Common myeloid progenitor, CD34-positive (primary cell): ENCODE measurements at regions not wholly inside any gene's neighbourhood (a gene's known extent, or its start where the extent isn't known, plus 50 kb on each side); places are given as distances from the start of the nearest gene placed in this dataset.

ENCODE experiments used
- CTCF ChIA-PET: fragments of 350-600 bp; sonication (Branson Sonifier 250); formaldehyde crosslinking; loops from one replicate; lab custom pipeline; 2021; ENCODE audit warnings: antibody characterized with exemption; lab: Charles Lee
- POLR2A ChIA-PET: fragments of 350-600 bp; sonication (Branson Sonifier 250); formaldehyde crosslinking; loops from one replicate; lab custom pipeline; 2021; ENCODE audit warnings: antibody characterized with exemption; lab: Charles Lee
- DNase-seq, 3 donors: peaks; one replicate each; pipeline versions ENCODE4 v3.0.0 to v3.0.0-alpha.2; 2013
- H3K27ac ChIP-seq, 2 experiments: 1 replicate in 1 of 2; 2 replicates in 1 of 2; pipeline ENCODE4 v1.7.0; 2013; ENCODE audit warnings: inconsistent platforms in 2 of 2, low read length in 2 of 2, mild to moderate bottlenecking in 2 of 2, low read depth in 1 of 2, moderate library complexity in 1 of 2; ENCODE audit not compliant: severe bottlenecking in 2 of 2, insufficient read depth in 1 of 2, poor library complexity in 1 of 2
- H3K27me3 ChIP-seq, 5 experiments: replicated peaks in 2 of 5; 1 replicate in 3 of 5; 2 replicates in 2 of 5; pipeline versions ENCODE4 v1.6.1 to v1.7.0; 2013; ENCODE audit warnings: low read length in 4 of 5, mild to moderate bottlenecking in 2 of 5, moderate library complexity in 2 of 5, inconsistent platforms in 1 of 5; ENCODE audit not compliant: insufficient read depth in 5 of 5, control insufficient read depth in 4 of 5
- H3K36me3 ChIP-seq, 4 experiments: 1 replicate in 2 of 4; 2 replicates in 2 of 4; pipeline versions ENCODE4 v1.6.1 to v1.7.0; 2013; ENCODE audit warnings: low read length in 3 of 4, control low read depth in 1 of 4, mild to moderate bottlenecking in 1 of 4; ENCODE audit not compliant: control insufficient read depth in 4 of 4, insufficient read depth in 4 of 4
- H3K4me1 ChIP-seq, 4 experiments: 1 replicate in 3 of 4; 2 replicates in 1 of 4; pipeline versions ENCODE4 v1.6.1 to v1.7.1; 2013; ENCODE audit warnings: low read length in 3 of 4, mild to moderate bottlenecking in 3 of 4, control low read depth in 1 of 4, inconsistent platforms in 1 of 4, moderate library complexity in 1 of 4; ENCODE audit not compliant: control insufficient read depth in 4 of 4, insufficient read depth in 4 of 4; ENCODE audit errors: control extremely low read depth in 1 of 4
- H3K4me3 ChIP-seq, 7 experiments: 1 replicate in 4 of 7; 2 replicates in 3 of 7; pipeline versions ENCODE4 v1.5.1 to v1.7.0; 2013; ENCODE audit warnings: mild to moderate bottlenecking in 7 of 7, low read length in 6 of 7, moderate library complexity in 6 of 7, inconsistent platforms in 2 of 7, low read depth in 2 of 7, control low read depth in 1 of 7; ENCODE audit not compliant: insufficient read depth in 4 of 7, control insufficient read depth in 1 of 7; ENCODE audit errors: extremely low read depth in 1 of 7
- H3K9me3 ChIP-seq, 5 experiments: 1 replicate in 4 of 5; 2 replicates in 1 of 5; pipeline versions ENCODE4 v1.6.1 to v1.7.1; 2013; ENCODE audit warnings: low read length in 4 of 5, mild to moderate bottlenecking in 2 of 5, inconsistent platforms in 1 of 5, low read depth in 1 of 5, moderate library complexity in 1 of 5; ENCODE audit not compliant: control insufficient read depth in 4 of 5, insufficient read depth in 2 of 5; ENCODE audit errors: control extremely low read depth in 1 of 5
- WGBS: methylation state at CpG from one replicate; pipeline ENCODE4 v1.1.5; 2013; ENCODE audit not compliant: insufficient coverage; 5-methylcytosine and 5-hydroxymethylcytosine counted together

DNA sequence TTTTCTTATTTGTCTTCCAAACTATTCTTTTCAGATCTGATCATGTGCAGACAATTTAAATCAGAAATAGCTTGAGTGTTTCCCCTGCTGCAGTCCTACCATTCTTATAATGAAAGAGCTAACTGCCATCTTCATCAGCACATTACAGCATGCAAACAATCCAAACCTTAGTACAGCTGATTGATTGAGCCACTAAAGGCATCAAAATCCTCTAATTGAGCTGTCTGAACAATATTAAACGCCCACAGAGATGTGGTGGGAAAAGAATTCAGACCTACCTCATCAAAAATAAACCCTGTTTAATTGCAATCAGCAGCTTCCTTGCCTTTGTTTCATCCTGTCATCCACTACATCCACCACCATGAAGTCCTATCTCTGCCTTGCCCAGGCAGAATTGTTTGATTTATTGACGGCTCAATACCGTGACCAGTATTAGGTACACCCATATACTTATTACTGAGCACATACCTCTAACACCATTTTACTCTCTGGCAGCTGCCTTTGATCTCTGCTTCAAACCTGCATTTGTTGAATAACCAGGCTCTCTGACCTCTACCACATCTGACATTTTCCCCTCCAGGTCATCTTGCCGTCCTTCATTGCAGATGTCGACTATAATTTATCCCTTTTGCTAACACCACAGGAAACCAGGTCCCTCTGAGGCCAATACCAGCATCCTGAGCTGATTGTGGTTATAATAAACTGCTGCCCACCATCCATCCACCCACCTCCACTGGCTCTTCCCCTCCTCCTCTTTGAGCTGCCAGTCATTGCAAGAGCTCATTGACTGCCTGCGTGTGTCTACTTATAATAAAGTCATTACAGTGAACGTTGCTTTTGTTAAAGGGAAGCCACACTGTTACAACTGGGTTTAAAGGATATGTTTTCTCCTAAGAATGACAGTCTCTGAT is 78.5 kb downstream of the RBM43 start:
- DNase-seq, result no peak
- no peak overlapping the region for H3K27ac ChIP-seq
- H3K4me3 ChIP-seq, result no peak overlapping the region
- H3K27me3 ChIP-seq, result peaks cover 0 to 3% (median 0%) of the 10 kb centered on the region in 5 experiments
- ChIA-PET CTCF (interaction anchor here (1.4 kb wide), 1 partner anchor 56 kb away, joined by 4 read pairs; no protein-coding TSS in a partner anchor), POLR2A (no interaction called here)
- no peaks in the 10 kb centered on the region for H3K9me3 ChIP-seq
- WGBS, result 71% methylated on average over 6 of the region's 7 CpGs
- H3K36me3 ChIP-seq, result no peaks in the 10 kb centered on the region
- H3K4me1 ChIP-seq, result no peaks in the 10 kb centered on the region

GRCh38 chr2:151182396-151182795 is 79.3 kb downstream of the RBM43 start:
- H3K4me3 ChIP-seq, result no peak overlapping the region
- no peaks in the 10 kb centered on the region for H3K4me1 ChIP-seq
- POLR2A ChIA-PET, result no interaction called here
- H3K27ac ChIP-seq, result no peak overlapping the region
- no peaks in the 10 kb centered on the region for H3K36me3 ChIP-seq
- CTCF ChIA-PET, result interaction anchor here (1.4 kb wide), 1 partner anchor 56 kb away, joined by 4 read pairs; no protein-coding TSS in a partner anchor
- peaks cover 0 to 3% (median 0%) of the 10 kb centered on the region in 5 experiments for H3K27me3 ChIP-seq
- DNase-seq, result no peak
- H3K9me3 ChIP-seq, result no peaks in the 10 kb centered on the region
- 89% methylated on average over 1 of the region's 3 CpGs for WGBS

DNA sequence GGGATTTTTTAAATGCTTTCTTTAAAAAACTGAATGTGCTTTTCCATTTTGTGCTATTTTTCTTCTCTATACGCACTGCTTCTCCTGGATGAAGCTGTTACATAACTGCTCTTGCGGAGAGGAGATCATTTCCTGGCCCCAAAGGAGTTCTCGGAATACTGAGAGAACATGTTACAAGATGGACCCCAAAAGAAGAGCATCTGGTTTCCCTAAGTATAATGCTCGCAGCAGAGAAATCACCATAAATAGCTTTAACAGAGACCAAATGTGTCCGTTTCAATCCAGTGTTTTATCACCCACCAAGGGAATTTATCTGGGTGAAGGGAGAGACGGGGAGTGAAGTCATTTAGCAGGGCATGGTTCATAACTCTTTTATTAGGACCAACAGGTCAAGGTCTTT is 80.1 kb downstream of the RBM43 start:
- no peaks in the 10 kb centered on the region for H3K36me3 ChIP-seq
- peaks cover 0 to 3% (median 0%) of the 10 kb centered on the region in 5 experiments for H3K27me3 ChIP-seq
- ChIA-PET CTCF (no interaction called here), POLR2A (no interaction called here)
- H3K9me3 ChIP-seq, result no peaks in the 10 kb centered on the region
- no peak for DNase-seq
- 100% methylated on average over 4 of the region's 6 CpGs for WGBS
- H3K4me1 ChIP-seq, result no peaks in the 10 kb centered on the region
- no peak overlapping the region for H3K4me3 ChIP-seq
- no peak overlapping the region for H3K27ac ChIP-seq

GRCh38 chr2:151180123-151180522 is 81.5 kb downstream of the RBM43 start:
- Histone ChIP-seq H3K36me3 (no peaks in the 10 kb centered on the region), H3K27ac (no peak overlapping the region), H3K9me3 (no peaks in the 10 kb centered on the region), H3K4me3 (no peak overlapping the region), H3K4me1 (no peaks in the 10 kb centered on the region), H3K27me3 (peaks cover 0 to 3% (median 0%) of the 10 kb centered on the region in 5 experiments)
- ChIA-PET CTCF (no interaction called here), POLR2A (no interaction called here)
- no peak for DNase-seq
- no CpG with 5 or more reads among the region's 3 CpGs for WGBS

- ChIA-PET CTCF (interaction anchor here (0.6 kb wide), 1 partner anchor 258 kb away, joined by 3 read pairs; no protein-coding TSS in a partner anchor), POLR2A (no interaction called here)
- no peak overlapping the region for H3K27ac ChIP-seq
- DNase-seq, result no peak
- no peaks in the 10 kb centered on the region for H3K9me3 ChIP-seq
- WGBS, result 83% methylated on average over 2 of the region's 5 CpGs
- no peaks in the 10 kb centered on the region for H3K4me1 ChIP-seq
- H3K36me3 ChIP-seq, result no peaks in the 10 kb centered on the region
- no peak overlapping the region for H3K4me3 ChIP-seq
- peaks cover 0 to 6% (median 0%) of the 10 kb centered on the region in 5 experiments for H3K27me3 ChIP-seq
Observed at GRCh38 chr2:151178207-151178606, 83.5 kb downstream of the RBM43 start.

GRCh38 chr2:151177756-151178155 is 83.9 kb downstream of the RBM43 start:
- CTCF ChIA-PET, result no interaction called here

DNA sequence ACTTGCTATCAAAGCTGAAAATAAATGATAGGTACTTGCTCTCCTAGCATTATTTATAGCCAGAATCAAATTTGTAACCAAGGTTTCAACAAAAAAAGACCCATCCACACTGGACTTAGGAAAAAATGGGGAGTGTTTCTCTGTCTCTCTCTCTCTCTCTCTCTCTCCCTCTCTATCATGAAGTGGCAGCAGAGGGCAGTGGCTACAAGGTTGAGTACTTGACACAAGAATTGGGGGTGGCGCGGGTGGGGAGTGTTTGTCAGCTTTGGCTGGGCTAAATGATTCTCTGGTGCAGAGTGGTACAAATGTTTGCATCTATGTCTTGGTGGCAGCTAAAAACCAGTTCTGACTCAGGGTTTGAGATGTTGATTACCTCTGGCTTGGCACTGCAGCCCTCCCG is 85.0 kb downstream of the RBM43 start:
- Histone ChIP-seq H3K4me1 (no peaks in the 10 kb centered on the region), H3K36me3 (no peaks in the 10 kb centered on the region), H3K27me3 (peaks cover 0 to 3% (median 0%) of the 10 kb centered on the region in 5 experiments), H3K27ac (no peak overlapping the region), H3K4me3 (no peak overlapping the region), H3K9me3 (no peaks in the 10 kb centered on the region)
- POLR2A ChIA-PET, result no interaction called here
- CTCF ChIA-PET, result interaction anchor here (2.4 kb wide), 1 partner anchor 62 kb away, joined by 8 read pairs; no protein-coding TSS in a partner anchor
- peak in 1 of 3 donors; percentile 32 for DNase-seq
- whole genome bisulfite sequencing, result 73% methylated on average over 2 of the region's 3 CpGs

More at GRCh38 chr2:151177756-151178155, 83.9 kb downstream of the RBM43 start:
- 100% methylated on average over 2 of the region's 4 CpGs for WGBS
- H3K27me3 ChIP-seq, result peaks cover 0 to 3% (median 0%) of the 10 kb centered on the region in 5 experiments
- H3K36me3 ChIP-seq, result no peaks in the 10 kb centered on the region
- POLR2A ChIA-PET, result no interaction called here
- H3K4me3 ChIP-seq, result no peak overlapping the region
- H3K27ac ChIP-seq, result no peak overlapping the region
- no peaks in the 10 kb centered on the region for H3K9me3 ChIP-seq
- no peaks in the 10 kb centered on the region for H3K4me1 ChIP-seq
- DNase-seq, result no peak
